PC-9 (cell line): ENCODE measurements at regions not wholly inside any gene's neighbourhood (a gene's known extent, or its start where the extent isn't known, plus 50 kb on each side); places are given as distances from the start of the nearest gene placed in this dataset.

ENCODE experiments used
- BruUV-seq: library from RNA; stranded (reverse); fragments of 400-500 nt; replicated peaks from 2 replicates; lab custom pipeline; 2021; lab: Mats Ljungman, UMichigan
- CTCF ChIA-PET: fragments of 300-600 bp; sonication (Branson Sonifier 250); formaldehyde crosslinking; loops from one replicate; lab custom pipeline; 2022; ENCODE audit warnings: antibody characterized with exemption; lab: Charles Lee
- POLR2A ChIA-PET: fragments of 300-600 bp; sonication (Branson Sonifier 250); formaldehyde crosslinking; loops from one replicate; lab custom pipeline; 2022; ENCODE audit warnings: antibody characterized with exemption; ENCODE audit not compliant: unreplicated experiment; lab: Charles Lee
- DNase-seq, 2 experiments: peaks; one replicate each; pipeline versions ENCODE4 v3.0.0 to v3.0.0-alpha.2; 2015 to 2022; ENCODE audit warnings: mixed read lengths in 1 of 2
- H2AFZ ChIP-seq: fragments of 200-600 bp; sonication (generic); 2 replicates; pipeline ENCODE4 v1.8.1; 2017; ENCODE audit warnings: antibody characterized with exemption
- H3F3A ChIP-seq: fragments of 200-600 bp; sonication (generic); 2 replicates; pipeline ENCODE4 v1.8.1; 2017; ENCODE audit warnings: antibody characterized with exemption, mild to moderate bottlenecking, low read depth; ENCODE audit not compliant: insufficient read depth
- H3K27ac ChIP-seq: fragments of 200-600 bp; sonication (generic); 2 replicates; pipeline ENCODE4 v1.6.1; 2016; ENCODE audit warnings: mixed run types
- H3K27me3 ChIP-seq: fragments of 200-600 bp; sonication (generic); 2 replicates; pipeline ENCODE4 v1.6.1; 2016; ENCODE audit warnings: low read depth, mixed run types; ENCODE audit not compliant: insufficient read depth
- H3K36me3 ChIP-seq: fragments of 200-600 bp; sonication (generic); 2 replicates; pipeline ENCODE4 v1.6.1; 2016; ENCODE audit warnings: low read depth, mixed run types
- H3K4me1 ChIP-seq: fragments of 200-600 bp; sonication (generic); replicated peaks from 2 replicates; pipeline ENCODE4 v1.6.1; 2016; ENCODE audit warnings: mixed run types; ENCODE audit not compliant: insufficient read depth
- H3K4me2 ChIP-seq: fragments of 200-600 bp; sonication (generic); 2 replicates; pipeline ENCODE4 v1.6.1; 2017; ENCODE audit warnings: mixed run types
- H3K4me3 ChIP-seq: fragments of 200-600 bp; sonication (generic); 2 replicates; pipeline ENCODE4 v1.6.1; 2016; ENCODE audit warnings: mixed run types
- H3K79me2 ChIP-seq: fragments of 200-600 bp; sonication (generic); 2 replicates; pipeline ENCODE4 v1.6.1; 2017; ENCODE audit warnings: low read depth, mixed run types
- H3K9me2 ChIP-seq: fragments of 200-600 bp; sonication (generic); 2 replicates; pipeline ENCODE4 v1.8.1; 2017; ENCODE audit warnings: mild to moderate bottlenecking; ENCODE audit not compliant: insufficient read depth
- H3K9me3 ChIP-seq: fragments of 200-600 bp; sonication (generic); 2 replicates; pipeline ENCODE4 v1.8.1; 2016; ENCODE audit warnings: low read depth; ENCODE audit not compliant: insufficient read depth
- H4K20me1 ChIP-seq: fragments of 200-600 bp; sonication (generic); 2 replicates; pipeline ENCODE4 v1.8.1; 2017; ENCODE audit not compliant: insufficient read depth
- EZH2 ChIP-seq: fragments of 200-600 bp; sonication (generic); IDR thresholded peaks from 2 replicates; pipeline ENCODE4 v1.8.0; 2017; ENCODE audit warnings: antibody characterized with exemption, low read depth
- intact Hi-C: fragments of 100-400 bp; cut with micrococcal nuclease; formaldehyde crosslinking; loops from one replicate; pipeline ENCODE4 v1.10.0; 2022; ENCODE audit not compliant: unreplicated experiment
- TF ChIP-seq, protein P1 (sequence below): fragments of 200-600 bp; sonication (generic); conservative IDR thresholded peaks from 2 replicates; pipeline ENCODE4 v1.6.1; 2017; ENCODE audit warnings: mixed run types, antibody characterized with exemption, mild to moderate bottlenecking, moderate library complexity

DNA sequence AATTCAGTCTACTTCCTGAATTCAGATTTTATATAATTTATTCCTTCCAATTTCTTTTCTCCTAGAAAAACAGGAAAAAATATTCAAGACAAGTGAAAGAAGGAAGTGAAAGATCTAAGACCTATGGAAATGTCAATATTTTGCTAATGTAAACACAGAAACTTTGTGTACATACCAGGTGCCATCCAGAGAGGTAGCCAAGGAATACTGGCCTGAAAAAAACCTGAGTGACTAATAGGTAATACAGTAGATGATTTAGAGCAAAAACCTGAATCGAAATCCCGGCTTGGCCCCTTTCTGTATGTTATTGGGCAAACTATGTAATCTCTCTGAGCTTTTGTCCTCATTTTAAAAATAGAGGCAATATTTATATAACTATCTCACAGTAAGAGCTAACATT lies 59.2 kb upstream of the FSHB start:
- no peaks in the 10 kb centered on the region for H3K79me2 ChIP-seq
- H3K9me3 ChIP-seq, result no peaks in the 10 kb centered on the region
- H3F3A ChIP-seq, result no peaks in the 10 kb centered on the region
- intact Hi-C loops, result no loop called here
- no peak overlapping the region for H2AFZ ChIP-seq
- no TSS peak for BruUV-seq
- no peak overlapping the region for H3K4me2 ChIP-seq
- no peaks in the 10 kb centered on the region for H3K27me3 ChIP-seq
- TF ChIP-seq, protein P1, sequence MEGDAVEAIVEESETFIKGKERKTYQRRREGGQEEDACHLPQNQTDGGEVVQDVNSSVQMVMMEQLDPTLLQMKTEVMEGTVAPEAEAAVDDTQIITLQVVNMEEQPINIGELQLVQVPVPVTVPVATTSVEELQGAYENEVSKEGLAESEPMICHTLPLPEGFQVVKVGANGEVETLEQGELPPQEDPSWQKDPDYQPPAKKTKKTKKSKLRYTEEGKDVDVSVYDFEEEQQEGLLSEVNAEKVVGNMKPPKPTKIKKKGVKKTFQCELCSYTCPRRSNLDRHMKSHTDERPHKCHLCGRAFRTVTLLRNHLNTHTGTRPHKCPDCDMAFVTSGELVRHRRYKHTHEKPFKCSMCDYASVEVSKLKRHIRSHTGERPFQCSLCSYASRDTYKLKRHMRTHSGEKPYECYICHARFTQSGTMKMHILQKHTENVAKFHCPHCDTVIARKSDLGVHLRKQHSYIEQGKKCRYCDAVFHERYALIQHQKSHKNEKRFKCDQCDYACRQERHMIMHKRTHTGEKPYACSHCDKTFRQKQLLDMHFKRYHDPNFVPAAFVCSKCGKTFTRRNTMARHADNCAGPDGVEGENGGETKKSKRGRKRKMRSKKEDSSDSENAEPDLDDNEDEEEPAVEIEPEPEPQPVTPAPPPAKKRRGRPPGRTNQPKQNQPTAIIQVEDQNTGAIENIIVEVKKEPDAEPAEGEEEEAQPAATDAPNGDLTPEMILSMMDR, result no peak
- no peak for TF ChIP-seq EZH2
- H3K36me3 ChIP-seq, result no peaks in the 10 kb centered on the region
- DNase-seq, result no peak
- H3K4me3 ChIP-seq, result no peak overlapping the region
- H3K4me1 ChIP-seq, result no peaks in the 10 kb centered on the region
- 0 out of 2 replicates have a peak, but pooled peaks cover 5% of the 10 kb centered on the region for H4K20me1 ChIP-seq
- ChIA-PET CTCF (no interaction called here), POLR2A (no interaction called here)
- no peak overlapping the region for H3K27ac ChIP-seq
- no peaks in the 10 kb centered on the region for H3K9me2 ChIP-seq

DNA sequence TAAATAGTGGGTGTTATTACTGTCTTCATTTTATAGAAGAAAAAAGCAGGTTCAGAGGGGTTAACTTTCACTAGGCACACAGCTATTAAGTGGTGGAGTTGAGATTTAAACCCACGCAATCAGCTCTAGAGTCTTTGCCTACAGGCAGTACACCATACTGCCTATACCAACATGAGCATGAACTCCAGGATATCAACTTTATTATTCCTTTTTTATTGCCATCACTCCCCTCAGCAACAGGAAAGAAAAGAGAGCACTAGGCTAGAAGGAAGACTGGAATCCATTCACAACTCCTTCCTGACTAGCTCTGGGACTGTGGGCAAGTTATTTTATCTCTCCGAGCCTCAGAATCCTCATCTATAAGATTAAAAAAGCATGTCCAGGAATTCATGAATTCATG lies 58.7 kb upstream of the FSHB start:
- H3K9me3 ChIP-seq, result no peaks in the 10 kb centered on the region
- no peak overlapping the region for H3K4me2 ChIP-seq
- no peaks in the 10 kb centered on the region for H3K9me2 ChIP-seq
- no peaks in the 10 kb centered on the region for H3K36me3 ChIP-seq
- H2AFZ ChIP-seq, result no peak overlapping the region
- no peaks in the 10 kb centered on the region for H3K27me3 ChIP-seq
- H3K4me1 ChIP-seq, result no peaks in the 10 kb centered on the region
- no TSS peak for BruUV-seq
- intact Hi-C loops, result no loop called here
- DNase-seq, result no peak
- TF ChIP-seq, protein P1, result no peak
- TF ChIP-seq EZH2, result no peak
- H3K79me2 ChIP-seq, result no peaks in the 10 kb centered on the region
- ChIA-PET POLR2A (no interaction called here), CTCF (no interaction called here)
- no peak overlapping the region for H3K4me3 ChIP-seq
- no peak overlapping the region for H3K27ac ChIP-seq
- H3F3A ChIP-seq, result no peaks in the 10 kb centered on the region
- 0 out of 2 replicates have a peak, but pooled peaks cover 5% of the 10 kb centered on the region for H4K20me1 ChIP-seq

DNA sequence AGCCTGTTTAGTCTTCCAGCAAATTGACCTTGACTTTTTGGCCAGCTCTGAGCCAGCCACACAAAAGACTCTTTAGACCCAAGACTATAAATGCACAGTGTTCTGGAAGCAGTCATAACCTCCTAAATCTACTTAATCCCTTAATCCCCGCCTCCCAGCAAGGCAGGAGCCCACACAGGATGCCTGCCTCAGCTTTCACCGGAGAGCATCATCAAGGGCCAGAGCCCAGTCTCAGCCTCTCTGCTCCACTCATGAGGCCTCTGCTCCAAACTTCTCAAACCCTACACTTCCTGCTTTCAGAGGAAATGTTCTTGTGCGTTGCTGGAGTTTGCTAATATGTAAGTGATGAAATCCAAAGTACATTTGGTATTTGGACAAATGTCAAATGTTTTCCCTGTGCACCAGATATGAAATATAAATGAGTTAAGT lies 57.9 kb upstream of the FSHB start:
- no peak for DNase-seq
- H3K27me3 ChIP-seq, result no peaks in the 10 kb centered on the region
- TF ChIP-seq, protein P1, result no peak
- TF ChIP-seq EZH2, result no peak
- H3K27ac ChIP-seq, result no peak overlapping the region
- BruUV-seq, result no TSS peak
- H3K36me3 ChIP-seq, result no peaks in the 10 kb centered on the region
- H3K4me3 ChIP-seq, result no peak overlapping the region
- H2AFZ ChIP-seq, result no peak overlapping the region
- H3K4me2 ChIP-seq, result no peak overlapping the region
- no peaks in the 10 kb centered on the region for H3K9me2 ChIP-seq
- no peaks in the 10 kb centered on the region for H3K9me3 ChIP-seq
- H3F3A ChIP-seq, result no peaks in the 10 kb centered on the region
- POLR2A ChIA-PET, result no interaction called here
- H3K79me2 ChIP-seq, result no peaks in the 10 kb centered on the region
- CTCF ChIA-PET, result no interaction called here
- no peaks in the 10 kb centered on the region for H3K4me1 ChIP-seq
- intact Hi-C loops, result no loop called here
- 0 out of 2 replicates have a peak, but pooled peaks cover 5% of the 10 kb centered on the region for H4K20me1 ChIP-seq
